GM19395 (cell line): ENCODE measurements at regions not wholly inside any gene's neighbourhood (a gene's known extent, or its start where the extent isn't known, plus 50 kb on each side); places are given as distances from the start of the nearest gene placed in this dataset.

ENCODE experiments used
- ATAC-seq: cut with Tn5 transposase; IDR thresholded peaks from one replicate; pipeline ENCODE4 v1.9.1; 2021; ENCODE audit warnings: mild to moderate bottlenecking, moderate library complexity; ENCODE audit not compliant: unreplicated experiment

DNA sequence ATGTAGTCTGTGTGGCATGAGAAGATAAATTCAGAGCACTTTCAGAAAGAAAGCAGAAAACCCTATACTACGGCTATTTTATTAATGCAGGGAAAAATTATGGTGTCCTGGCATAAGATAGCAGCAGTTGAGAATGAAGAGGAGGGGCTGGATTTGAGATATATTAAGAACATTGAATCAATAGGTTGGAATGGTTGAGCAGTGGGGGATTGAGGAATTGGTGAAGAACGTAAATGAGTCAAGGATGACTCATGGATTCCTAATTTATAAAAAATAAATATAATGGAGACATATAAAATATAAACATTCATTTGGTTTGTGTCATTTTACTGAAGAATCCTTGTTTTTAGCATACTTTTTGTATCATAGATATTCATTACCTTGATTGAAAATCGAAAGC lies 234.3 kb upstream of the ADAMTS5 start:
- ATAC-seq: no peak

DNA sequence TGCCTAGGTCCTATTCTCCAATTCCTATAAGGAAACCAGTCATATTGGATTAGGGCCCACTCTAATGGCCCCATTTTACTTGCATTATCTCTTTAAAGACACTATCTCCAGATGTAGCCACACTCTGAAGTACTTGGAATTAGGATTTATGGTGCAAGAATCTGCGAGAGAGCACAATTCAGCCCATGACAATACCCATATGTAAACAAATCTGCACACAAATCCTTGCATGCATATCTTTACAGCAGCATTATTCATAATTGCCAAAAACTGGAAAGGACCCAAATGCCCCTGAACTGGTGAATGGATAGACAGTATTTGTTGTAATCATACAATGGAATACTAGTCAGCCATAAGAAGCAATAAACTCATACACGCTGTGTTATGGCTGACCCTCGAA lies 229.8 kb upstream of the ADAMTS5 start:
- ATAC-seq: no peak

GRCh38 chr21:27192281-27192949 lies 225.5 kb upstream of the ADAMTS5 start:
- ATAC-seq: no peak

DNA sequence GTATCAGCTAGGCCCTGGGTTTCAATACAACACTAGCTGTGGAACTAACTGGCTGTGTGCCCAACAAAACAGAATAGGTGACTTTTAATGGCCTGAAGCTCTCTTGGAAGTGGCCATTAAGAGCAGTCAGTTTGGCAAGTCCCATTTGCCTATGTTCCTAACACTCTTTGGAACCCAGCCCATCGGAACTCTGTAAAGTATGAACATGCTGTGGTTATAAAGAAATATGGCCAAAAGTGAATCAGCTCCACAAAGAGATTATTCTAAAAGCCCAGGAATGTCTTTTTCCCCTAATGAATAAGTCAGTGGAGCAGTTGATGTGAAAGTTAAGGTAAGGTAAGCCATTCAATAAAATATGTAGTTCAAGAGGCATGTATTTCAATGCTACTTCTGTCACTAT lies 223.7 kb upstream of the ADAMTS5 start:
- no peak for ATAC-seq

GRCh38 chr21:27189870-27190269 lies 223.0 kb upstream of the ADAMTS5 start:
- ATAC-seq: no peak

- no peak for ATAC-seq
Measured at GRCh38 chr21:27173053-27173452, 206.2 kb upstream of the ADAMTS5 start.

GRCh38 chr21:27171707-27172106 lies 204.8 kb upstream of the ADAMTS5 start:
- ATAC-seq: no peak

DNA sequence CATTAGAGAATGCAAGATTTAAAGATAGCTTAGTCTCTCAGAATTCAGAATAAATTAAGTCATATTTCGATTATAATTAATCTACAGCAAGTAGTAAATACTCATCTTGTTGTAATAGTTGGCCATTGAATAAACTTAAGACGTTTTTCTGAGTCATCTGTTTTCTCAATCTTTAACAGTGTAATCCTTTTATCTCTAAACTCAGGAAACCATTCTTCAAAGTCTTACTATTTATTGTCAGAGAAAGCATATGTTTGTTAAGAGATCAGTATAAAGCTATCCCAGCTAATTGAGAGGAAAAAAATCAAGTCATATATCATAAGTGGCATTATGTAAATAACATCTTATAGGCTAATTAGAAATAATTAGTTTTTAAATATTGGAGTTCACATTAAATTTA lies 201.2 kb upstream of the ADAMTS5 start:
- no peak for ATAC-seq

- ATAC-seq: no peak
Measured at GRCh38 chr21:27164208-27165177, 197.6 kb upstream of the ADAMTS5 start.

- ATAC-seq: no peak
Measured at GRCh38 chr21:27158967-27159366, 192.1 kb upstream of the ADAMTS5 start.

DNA sequence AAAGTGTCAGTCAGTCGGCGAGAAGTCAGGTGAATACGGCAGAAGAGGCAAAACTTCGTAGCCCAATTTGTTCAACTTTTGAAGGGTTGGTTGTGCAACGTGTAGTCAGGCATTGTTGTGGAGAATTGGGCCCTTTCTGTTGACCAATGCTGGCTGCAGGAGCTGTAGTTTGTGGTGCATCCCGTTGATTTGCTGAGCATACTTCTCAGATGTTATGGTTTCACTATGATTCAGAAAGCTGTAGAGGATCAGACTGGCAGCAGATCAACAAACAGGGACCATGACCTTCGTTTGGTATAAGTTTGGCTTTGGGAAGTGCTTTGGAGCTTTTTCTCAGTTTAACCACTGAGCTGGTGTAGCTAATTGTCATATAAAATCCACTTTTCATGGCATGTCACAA lies 190.2 kb upstream of the ADAMTS5 start:
- ATAC-seq: no peak

DNA sequence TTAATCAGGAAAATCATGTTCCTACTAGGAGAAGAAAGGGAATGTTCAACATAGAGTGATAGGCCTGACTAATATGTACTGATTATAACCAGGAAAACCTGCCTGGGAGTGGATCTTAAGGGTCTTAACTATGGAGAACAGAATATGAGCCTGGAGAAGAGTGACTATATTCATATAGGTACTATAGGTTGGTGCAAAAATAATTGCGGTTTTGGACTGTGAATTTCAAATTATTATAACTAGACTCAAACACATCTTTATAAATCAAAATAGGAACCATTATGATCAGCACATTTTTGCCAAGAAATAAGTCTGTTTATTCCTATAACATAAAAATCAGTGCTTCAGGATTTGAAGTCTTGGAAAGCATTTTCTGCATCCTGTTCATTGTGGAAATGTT lies 189.8 kb upstream of the ADAMTS5 start:
- no peak for ATAC-seq

- ATAC-seq: no peak
Measured at GRCh38 chr21:27155130-27155500, 188.2 kb upstream of the ADAMTS5 start.

- no peak for ATAC-seq
Measured at GRCh38 chr21:27154451-27155129, 187.7 kb upstream of the ADAMTS5 start.

DNA sequence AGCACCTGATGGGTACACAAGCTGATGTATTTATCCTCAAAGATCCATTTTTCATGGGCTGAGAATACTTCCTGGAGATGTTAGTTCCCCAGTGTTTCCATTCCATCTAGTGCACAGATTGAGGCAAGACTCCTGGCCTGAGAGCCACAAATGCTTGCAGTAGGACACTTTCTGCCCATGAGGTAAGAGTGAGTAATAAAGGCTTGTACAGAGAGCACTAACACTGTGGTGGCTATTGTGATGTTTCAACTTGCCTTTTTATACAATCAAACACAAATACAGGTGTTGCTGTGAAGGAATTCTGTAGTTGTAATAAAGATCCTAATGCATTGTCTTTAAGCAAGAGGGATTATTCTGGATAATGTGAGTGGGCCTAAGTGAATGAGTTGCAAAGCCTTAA lies 186.1 kb upstream of the ADAMTS5 start:
- no peak for ATAC-seq

GRCh38 chr21:27149034-27149433 lies 182.1 kb upstream of the ADAMTS5 start:
- no peak for ATAC-seq

DNA sequence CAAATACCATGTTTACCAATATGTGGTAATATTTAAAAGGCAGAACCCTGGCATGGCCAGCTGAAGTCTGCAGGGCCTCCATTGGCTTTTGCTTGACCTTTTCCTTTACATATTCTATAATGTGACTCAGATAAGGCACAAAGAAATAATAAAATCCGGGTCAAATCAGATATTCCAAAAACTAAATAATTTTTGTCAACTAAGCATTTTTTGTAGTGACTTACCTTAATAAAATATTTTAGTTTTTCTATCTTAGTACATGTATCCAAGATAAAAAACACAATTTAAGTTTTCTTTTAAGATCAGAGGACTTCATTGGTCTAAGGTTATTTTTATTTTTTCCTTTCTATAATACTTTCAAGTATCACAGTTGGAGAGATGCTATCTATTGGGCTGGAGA lies 179.4 kb upstream of the ADAMTS5 start:
- ATAC-seq: no peak

GRCh38 chr21:27145134-27145798 lies 178.4 kb upstream of the ADAMTS5 start:
- ATAC-seq: no peak

DNA sequence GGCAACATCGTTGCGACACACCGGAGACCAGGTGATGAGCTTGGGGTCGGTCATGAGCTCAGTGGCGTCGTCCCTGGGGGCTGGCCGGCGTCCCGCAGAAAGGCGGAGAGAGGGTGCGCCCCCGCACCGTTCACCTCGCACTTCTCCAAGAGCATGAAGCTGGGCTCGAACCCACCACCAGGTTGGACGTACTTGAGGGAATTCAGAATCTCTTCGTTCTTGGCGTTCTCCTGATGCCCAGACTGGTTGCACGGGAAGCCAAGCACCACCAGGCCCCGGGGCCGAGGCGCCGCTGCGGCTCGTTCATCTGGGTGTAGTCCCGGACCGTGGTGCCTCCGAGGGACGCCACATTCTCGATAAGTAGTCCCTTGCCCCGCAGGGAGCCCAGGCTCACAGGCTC lies 176.6 kb upstream of the ADAMTS5 start:
- ATAC-seq: no peak

DNA sequence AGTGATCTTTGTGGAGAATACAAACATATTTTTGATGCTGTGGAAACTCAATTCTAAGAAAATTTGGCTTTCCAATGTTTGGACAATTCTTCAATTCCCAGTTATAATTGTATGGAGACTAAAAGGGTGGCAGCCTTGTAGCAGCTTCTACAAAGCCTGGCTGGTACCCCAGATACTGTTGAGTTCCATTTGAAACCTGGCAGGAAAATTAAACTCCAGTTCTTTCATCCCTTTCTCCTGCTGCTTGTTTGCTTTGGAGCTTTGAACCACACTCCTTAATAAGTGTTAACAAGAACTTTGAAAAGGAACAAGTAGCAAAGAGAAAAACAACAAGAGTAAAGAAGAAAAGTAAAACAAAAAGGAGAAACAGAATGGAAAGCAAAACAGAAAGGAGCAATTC lies 172.6 kb upstream of the ADAMTS5 start:
- ATAC-seq: no peak

GRCh38 chr21:27134516-27134915 lies 167.6 kb upstream of the ADAMTS5 start:
- no peak for ATAC-seq
